GM19395 (cell line): ENCODE measurements at regions not wholly inside any gene's neighbourhood (a gene's known extent, or its start where the extent isn't known, plus 50 kb on each side); places are given as distances from the start of the nearest gene placed in this dataset.
"Not testable (repeated sequence)": the region's sequence is repeated elsewhere in the genome, so short reads cannot be mapped to it uniquely, and the experiment has no call there.

ENCODE experiments used
- ATAC-seq: cut with Tn5 transposase; IDR thresholded peaks from one replicate; pipeline ENCODE4 v1.9.1; 2021; ENCODE audit warnings: mild to moderate bottlenecking, moderate library complexity; ENCODE audit not compliant: unreplicated experiment

GRCh38 chr2:20130821-20131645 lies 79.6 kb upstream of the LAPTM4A start:
- no peak for ATAC-seq

GRCh38 chr2:20130160-20130560 lies 78.7 kb upstream of the LAPTM4A start:
- ATAC-seq, result no peak

- ATAC-seq, result no peak
Measured at GRCh38 chr2:20129331-20130159, 78.1 kb upstream of the LAPTM4A start.

GRCh38 chr2:20128506-20129330 lies 77.3 kb upstream of the LAPTM4A start:
- ATAC-seq, result no peak

GRCh38 chr2:20126469-20126868 lies 75.0 kb upstream of the LAPTM4A start:
- no peak for ATAC-seq

- no peak for ATAC-seq
Measured at GRCh38 chr2:20126040-20126439, 74.6 kb upstream of the LAPTM4A start.

- no peak for ATAC-seq
Measured at GRCh38 chr2:20125616-20126015, 74.2 kb upstream of the LAPTM4A start.

- ATAC-seq, result no peak
Measured at GRCh38 chr2:20125164-20125563, 73.7 kb upstream of the LAPTM4A start.

- ATAC-seq, result no peak
Measured at GRCh38 chr2:20123871-20124594, 72.6 kb upstream of the LAPTM4A start.

- ATAC-seq, result no peak
Measured at GRCh38 chr2:20122864-20123263, 71.4 kb upstream of the LAPTM4A start.

GRCh38 chr2:20120569-20121416 lies 69.4 kb upstream of the LAPTM4A start:
- no peak for ATAC-seq

GRCh38 chr2:20118051-20118450 lies 66.6 kb upstream of the LAPTM4A start:
- no peak for ATAC-seq

GRCh38 chr2:20115902-20116301 lies 64.5 kb upstream of the LAPTM4A start:
- ATAC-seq, result no peak

- ATAC-seq, result no peak
Measured at GRCh38 chr2:20115374-20115773, 63.9 kb upstream of the LAPTM4A start.

- no peak for ATAC-seq
Measured at GRCh38 chr2:20113986-20114938, 62.8 kb upstream of the LAPTM4A start.

- no peak for ATAC-seq
Measured at GRCh38 chr2:20113004-20113796, 61.8 kb upstream of the LAPTM4A start.

- ATAC-seq, result not testable (repeated sequence)
Measured at GRCh38 chr2:20112361-20112760, 60.9 kb upstream of the LAPTM4A start.
